HepG2 (cell line): ENCODE measurements at regions not wholly inside any gene's neighbourhood (a gene's known extent, or its start where the extent isn't known, plus 50 kb on each side); places are given as distances from the start of the nearest gene placed in this dataset.

Experiments
- ATAC-seq: fragments of 200-7000 bp; cut with Tn5 transposase; 3 replicates; pipeline ENCODE4 v1.9.1; 2020; ENCODE audit warnings: mild to moderate bottlenecking, moderate library complexity
- BruUV-seq: library from RNA; stranded (reverse); fragments of 400-500 nt; replicated peaks from 2 replicates; lab custom pipeline; 2021; lab: Mats Ljungman, UMichigan
- CTCF ChIA-PET: fragments of 300-600 bp; formaldehyde crosslinking; extraction: SDS; loops from one replicate; lab custom pipeline; 2021; ENCODE audit warnings: low total read pairs, inconsistent platforms, low intra/inter-chr PET ratio; lab: Yijun Ruan, JAX
- POLR2A ChIA-PET: fragments of 350-600 bp; sonication (Branson Sonifier 250); formaldehyde crosslinking; loops from one replicate; lab custom pipeline; 2020; ENCODE audit warnings: antibody characterized with exemption, inconsistent platforms; lab: Yijun Ruan, JAX
- DNase-seq: peaks from one replicate; pipeline ENCODE4 v3.0.0-alpha.2; 2015; ENCODE audit warnings: low spot score
- FAIRE-seq: peaks from 3 replicates; lab custom pipeline; 2011; peaks lifted over from hg19 to GRCh38; lab: Jason Lieb, UNC
- H2AFZ ChIP-seq: one replicate; pipeline ENCODE4 v1.6.1; 2011; ENCODE audit warnings: low read length, inconsistent platforms
- H3K27ac ChIP-seq: fragments of 300-600 bp; 3 replicates; pipeline ENCODE4 v1.8.0; 2011; ENCODE audit warnings: mixed run types, mild to moderate bottlenecking, mixed read lengths, low read length, inconsistent platforms; ENCODE audit not compliant: insufficient read depth; ENCODE audit errors: extremely low read length
- H3K27me3 ChIP-seq, 2 experiments: fragments of 200-600 bp in 1 of 2; 2 replicates in 1 of 2; 3 replicates in 1 of 2; pipeline versions ENCODE4 v1.6.0 to v1.8.0; 2011; ENCODE audit warnings: low read length in 2 of 2, mild to moderate bottlenecking in 2 of 2, moderate library complexity in 2 of 2, inconsistent platforms in 1 of 2; ENCODE audit not compliant: insufficient read depth in 2 of 2, control insufficient read depth in 1 of 2
- H3K36me3 ChIP-seq, 2 experiments: fragments of 200-600 bp in 1 of 2; replicated peaks in 1 of 2; 2 replicates in 1 of 2; 3 replicates in 1 of 2; pipeline versions ENCODE4 v1.5.1 to v1.8.0; 2011; ENCODE audit warnings: low read length in 2 of 2, inconsistent platforms in 1 of 2; ENCODE audit not compliant: insufficient read depth in 2 of 2, control insufficient read depth in 1 of 2
- H3K4me1 ChIP-seq: 2 replicates; pipeline ENCODE4 v1.5.1; 2012; ENCODE audit warnings: low read length, inconsistent platforms; ENCODE audit not compliant: insufficient read depth
- H3K4me2 ChIP-seq: 2 replicates; pipeline ENCODE4 v1.6.0; 2011; ENCODE audit warnings: low read depth, low read length, inconsistent platforms
- H3K4me3 ChIP-seq, 3 experiments: fragments of 200-600 bp in 1 of 3; sonication (generic), shearing (Covaris generic) in 1 of 3; replicated peaks in 1 of 3; 2 replicates each; pipeline ENCODE4 v1.5.1; 2011 to 2016; ENCODE audit warnings: low read length in 3 of 3, inconsistent platforms in 2 of 3, low read depth in 2 of 3, mild to moderate bottlenecking in 2 of 3, control low read depth in 1 of 3, mixed read lengths in 1 of 3; ENCODE audit not compliant: insufficient read depth in 1 of 3
- H3K79me2 ChIP-seq: one replicate; pipeline ENCODE4 v1.6.1; 2011; ENCODE audit warnings: low read length, inconsistent platforms; ENCODE audit not compliant: insufficient read depth
- H3K9ac ChIP-seq: 2 replicates; pipeline ENCODE4 v1.6.0; 2011; ENCODE audit warnings: mild to moderate bottlenecking, low read depth, low read length, inconsistent platforms; ENCODE audit not compliant: insufficient read depth
- H3K9me3 ChIP-seq: 2 replicates; pipeline ENCODE4 v1.5.1; 2012; ENCODE audit warnings: mild to moderate bottlenecking, low read length
- H4K20me1 ChIP-seq: 2 replicates; pipeline ENCODE4 v1.6.0; 2011; ENCODE audit warnings: inconsistent platforms, mild to moderate bottlenecking, low read length, moderate library complexity; ENCODE audit not compliant: insufficient read depth
- ARID2 ChIP-seq: sonication (generic); formaldehyde crosslinking; IDR thresholded peaks from 2 replicates; pipeline ENCODE4 v1.8.1; 2022; ENCODE audit warnings: mild to moderate bottlenecking, missing genetic modification reagents, borderline replicate concordance
- HES4 ChIP-seq: sonication (generic); formaldehyde crosslinking; IDR thresholded peaks from 2 replicates; pipeline ENCODE4 v1.9.0; 2021; ENCODE audit warnings: mild to moderate bottlenecking, missing genetic modification reagents, borderline replicate concordance
- IKZF4 ChIP-seq: sonication (generic); formaldehyde crosslinking; IDR thresholded peaks from 2 replicates; pipeline ENCODE4 v1.5.1; 2020; ENCODE audit warnings: borderline replicate concordance, mild to moderate bottlenecking, low read depth, missing genetic modification reagents; ENCODE audit errors: not compliant biosample characterization
- JUNB ChIP-seq: sonication (generic); formaldehyde crosslinking; IDR thresholded peaks from 2 replicates; pipeline ENCODE4 v1.8.0; 2022; ENCODE audit warnings: missing genetic modification reagents, mild to moderate bottlenecking, borderline replicate concordance
- NR2F6 ChIP-seq, 2 experiments: IDR thresholded peaks; 2 replicates each; pipeline ENCODE4 v1.6.1; 2016; ENCODE audit warnings: antibody characterized with exemption in 1 of 2, mild to moderate bottlenecking in 1 of 2
- RORA ChIP-seq: sonication (generic); formaldehyde crosslinking; IDR thresholded peaks from 2 replicates; pipeline ENCODE4 v1.5.0; 2020; ENCODE audit warnings: mild to moderate bottlenecking, missing genetic modification reagents, moderate library complexity
- ZNF207 ChIP-seq: fragments of 450-650 bp; IDR thresholded peaks from 2 replicates; pipeline ENCODE4 v1.6.1; 2016; ENCODE audit warnings: antibody characterized with exemption, borderline replicate concordance
- ZNF235 ChIP-seq: sonication (generic); formaldehyde crosslinking; IDR thresholded peaks from 2 replicates; pipeline ENCODE4 v1.8.1; 2023; ENCODE audit warnings: mild to moderate bottlenecking, missing genetic modification reagents, borderline replicate concordance
- ZSCAN9 ChIP-seq: IDR thresholded peaks from 2 replicates; pipeline ENCODE4 v1.6.1; 2016; ENCODE audit warnings: borderline replicate concordance
- in situ Hi-C: cut with HindIII; loops from 2 replicates; pipeline ENCODE4 v1.10.0; 2017; ENCODE audit warnings: low pct_unique_long_range_greater_than_20kb; ENCODE audit not compliant: extremely low pct_ligation_motif_present
- intact Hi-C: fragments of 100-400 bp; cut with micrococcal nuclease; formaldehyde crosslinking; loops from one replicate; pipeline ENCODE4 v1.10.0; 2022; ENCODE audit not compliant: unreplicated experiment
- TF ChIP-seq, protein P1 (sequence below): sonication (generic); formaldehyde crosslinking; IDR thresholded peaks from 2 replicates; pipeline ENCODE4 v1.4.0; 2020; ENCODE audit warnings: missing genetic modification reagents

GRCh38 chrX:30943984-30944383 is 54.9 kb upstream of the TAB3 start:
- CTCF ChIA-PET = no interaction called here
- no peak for FAIRE-seq
- no TSS peak for BruUV-seq
- Histone ChIP-seq H3K4me3 (no peak overlapping the region), H3K4me1 (0 out of 2 replicates have a peak, but pooled peaks cover 10% of the 10 kb centered on the region), H3K4me2 (no peak overlapping the region), H3K79me2 (no peaks in the 10 kb centered on the region), H3K27ac (no peak overlapping the region), H3K9me3 (no peaks in the 10 kb centered on the region), H3K9ac (no peak overlapping the region), H4K20me1 (no peaks in the 10 kb centered on the region), H3K27me3 (no peaks in the 10 kb centered on the region), H3K36me3 (no peaks in the 10 kb centered on the region), H2AFZ (no peak overlapping the region)
- intact Hi-C loops = no loop called here
- in situ Hi-C loops = loop anchor here (10.0 kb wide), 1 partner anchor 61 kb away; no protein-coding TSS in a partner anchor
- no peak for DNase-seq
- TF ChIP-seq RORA (no peak), NR2F6 (IDR thresholded peaks at IDR 0.05) (no peak), NR2F6 (CRISPR knock-in tag; IDR thresholded peaks at IDR 0.05) (no peak), ZSCAN9 (CRISPR knock-in tag) (no peak), JUNB (CRISPR knock-in tag) (no peak), ARID2 (CRISPR knock-in tag) (no peak), ZNF207 (no peak), ZNF235 (CRISPR knock-in tag) (no peak), HES4 (CRISPR knock-in tag) (no peak), IKZF4 (CRISPR knock-in tag) (no peak)
- TF ChIP-seq, protein P1, sequence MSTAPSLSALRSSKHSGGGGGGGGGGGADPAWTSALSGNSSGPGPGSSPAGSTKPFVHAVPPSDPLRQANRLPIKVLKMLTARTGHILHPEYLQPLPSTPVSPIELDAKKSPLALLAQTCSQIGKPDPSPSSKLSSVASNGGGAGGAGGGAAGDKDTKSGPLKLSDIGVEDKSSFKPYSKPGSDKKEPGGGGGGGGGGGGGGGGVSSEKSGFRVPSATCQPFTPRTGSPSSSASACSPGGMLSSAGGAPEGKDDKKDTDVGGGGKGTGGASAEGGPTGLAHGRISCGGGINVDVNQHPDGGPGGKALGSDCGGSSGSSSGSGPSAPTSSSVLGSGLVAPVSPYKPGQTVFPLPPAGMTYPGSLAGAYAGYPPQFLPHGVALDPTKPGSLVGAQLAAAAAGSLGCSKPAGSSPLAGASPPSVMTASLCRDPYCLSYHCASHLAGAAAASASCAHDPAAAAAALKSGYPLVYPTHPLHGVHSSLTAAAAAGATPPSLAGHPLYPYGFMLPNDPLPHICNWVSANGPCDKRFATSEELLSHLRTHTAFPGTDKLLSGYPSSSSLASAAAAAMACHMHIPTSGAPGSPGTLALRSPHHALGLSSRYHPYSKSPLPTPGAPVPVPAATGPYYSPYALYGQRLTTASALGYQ (CRISPR knock-in tag) = no peak
- no peak for ATAC-seq
- POLR2A ChIA-PET = no interaction called here
